ENCODE measurements at regions not wholly inside any gene's neighbourhood (a gene's known extent, or its start where the extent isn't known, plus 50 kb on each side); places are given as distances from the start of the nearest gene placed in this dataset.

- TF ChIP-seq CTCF (IDR thresholded peaks at IDR 0.05) (no peak), POLR2A (IDR thresholded peaks at IDR 0.05) (no peak), EP300 (IDR thresholded peaks at IDR 0.05) (no peak)
Measured at GRCh38 chr3:124143047-124143446, 151.1 kb upstream of the ROPN1 start.
